Uterus (tissue), 2 donors: ENCODE measurements at regions not wholly inside any gene's neighbourhood (a gene's known extent, or its start where the extent isn't known, plus 50 kb on each side); places are given as distances from the start of the nearest gene placed in this dataset.

Experiments used
- POLR2A ChIP-seq, 2 donors: fragments of 450-650 bp; IDR thresholded peaks; one replicate each; pipeline ENCODE4 v1.6.1; 2016; ENCODE audit warnings: antibody characterized with exemption in 2 of 2, mild to moderate bottlenecking in 1 of 2, moderate library complexity in 1 of 2
- TF ChIP-seq, protein P1 (sequence below), 4 experiments: fragments of 200-600 bp in 2 of 4; fragments of 450-650 bp in 2 of 4; sonication (generic) in 2 of 4; IDR thresholded peaks; one replicate each; pipeline ENCODE4 v1.5.1; 2016 to 2019; ENCODE audit warnings: antibody characterized with exemption in 4 of 4, mild to moderate bottlenecking in 2 of 4, moderate library complexity in 1 of 4

GRCh38 chr22:47398491-47398890 is 636.0 kb downstream of the TBC1D22A start:
- TF ChIP-seq, protein P1, sequence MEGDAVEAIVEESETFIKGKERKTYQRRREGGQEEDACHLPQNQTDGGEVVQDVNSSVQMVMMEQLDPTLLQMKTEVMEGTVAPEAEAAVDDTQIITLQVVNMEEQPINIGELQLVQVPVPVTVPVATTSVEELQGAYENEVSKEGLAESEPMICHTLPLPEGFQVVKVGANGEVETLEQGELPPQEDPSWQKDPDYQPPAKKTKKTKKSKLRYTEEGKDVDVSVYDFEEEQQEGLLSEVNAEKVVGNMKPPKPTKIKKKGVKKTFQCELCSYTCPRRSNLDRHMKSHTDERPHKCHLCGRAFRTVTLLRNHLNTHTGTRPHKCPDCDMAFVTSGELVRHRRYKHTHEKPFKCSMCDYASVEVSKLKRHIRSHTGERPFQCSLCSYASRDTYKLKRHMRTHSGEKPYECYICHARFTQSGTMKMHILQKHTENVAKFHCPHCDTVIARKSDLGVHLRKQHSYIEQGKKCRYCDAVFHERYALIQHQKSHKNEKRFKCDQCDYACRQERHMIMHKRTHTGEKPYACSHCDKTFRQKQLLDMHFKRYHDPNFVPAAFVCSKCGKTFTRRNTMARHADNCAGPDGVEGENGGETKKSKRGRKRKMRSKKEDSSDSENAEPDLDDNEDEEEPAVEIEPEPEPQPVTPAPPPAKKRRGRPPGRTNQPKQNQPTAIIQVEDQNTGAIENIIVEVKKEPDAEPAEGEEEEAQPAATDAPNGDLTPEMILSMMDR (IDR thresholded peaks at IDR 0.05), result no peak
- no peak for TF ChIP-seq POLR2A (IDR thresholded peaks at IDR 0.05)
